Panc1 (cell line): ENCODE measurements at regions not wholly inside any gene's neighbourhood (a gene's known extent, or its start where the extent isn't known, plus 50 kb on each side); places are given as distances from the start of the nearest gene placed in this dataset.

Experiments
- ATAC-seq: fragments of 200-7000 bp; cut with Tn5 transposase; 2 replicates; pipeline ENCODE4 v1.9.1; 2020; ENCODE audit warnings: mild to moderate bottlenecking, moderate library complexity
- BruUV-seq: library from RNA; stranded (reverse); fragments of 400-500 nt; replicated peaks from 2 replicates; lab custom pipeline; 2021; lab: Mats Ljungman, UMichigan
- CTCF ChIA-PET: fragments of 300-600 bp; sonication (Branson Sonifier 250); formaldehyde crosslinking; loops from one replicate; lab custom pipeline; 2022; ENCODE audit warnings: antibody characterized with exemption; lab: Charles Lee
- POLR2A ChIA-PET: fragments of 300-600 bp; sonication (Branson Sonifier 250); formaldehyde crosslinking; loops from one replicate; lab custom pipeline; 2022; ENCODE audit warnings: antibody characterized with exemption; lab: Charles Lee
- DNase-seq: peaks from one replicate; pipeline ENCODE4 v3.0.0-alpha.2; 2010; ENCODE audit warnings: low read depth, low spot score
- H3K27ac ChIP-seq: 2 replicates; pipeline ENCODE4 v1.5.1; 2011; ENCODE audit warnings: mild to moderate bottlenecking, low read length, inconsistent platforms
- H3K27me3 ChIP-seq: fragments of 200-500 bp; sonication (Bioruptor generic); 2 replicates; pipeline ENCODE4 v1.6.0; 2014; ENCODE audit warnings: low read length, inconsistent platforms; ENCODE audit not compliant: control insufficient read depth, insufficient read depth
- H3K36me3 ChIP-seq: fragments of 200-500 bp; sonication (Bioruptor generic); 2 replicates; pipeline ENCODE4 v1.5.1; 2014; ENCODE audit warnings: inconsistent platforms, mild to moderate bottlenecking, low read length, moderate library complexity; ENCODE audit not compliant: control insufficient read depth, insufficient read depth
- H3K4me1 ChIP-seq: 2 replicates; pipeline ENCODE4 v1.5.1; 2011; ENCODE audit warnings: inconsistent platforms, mild to moderate bottlenecking, low read length, moderate library complexity; ENCODE audit not compliant: control insufficient read depth, insufficient read depth
- H3K4me3 ChIP-seq, 2 experiments: 2 replicates each; pipeline ENCODE4 v1.5.1; 2011 to 2012; ENCODE audit warnings: low read depth in 2 of 2, low read length in 2 of 2, mild to moderate bottlenecking in 2 of 2, inconsistent platforms in 1 of 2, moderate library complexity in 1 of 2
- H3K9me3 ChIP-seq: fragments of 200-500 bp; sonication (Bioruptor generic); 2 replicates; pipeline ENCODE4 v1.5.1; 2014; ENCODE audit warnings: low read depth, mild to moderate bottlenecking, inconsistent platforms, low read length, moderate library complexity; ENCODE audit not compliant: control insufficient read depth, insufficient read depth
- POLR2AphosphoS5 ChIP-seq: IDR thresholded peaks from 2 replicates; pipeline ENCODE4 v1.6.1; 2012; ENCODE audit warnings: mild to moderate bottlenecking, low read depth, low read length, moderate library complexity
- SIN3A ChIP-seq: IDR thresholded peaks from 2 replicates; pipeline ENCODE4 v1.6.1; 2012; ENCODE audit warnings: low read depth, mild to moderate bottlenecking, low read length, moderate library complexity, borderline replicate concordance; ENCODE audit not compliant: insufficient read depth
- TCF7L2 ChIP-seq: IDR thresholded peaks from 2 replicates; pipeline ENCODE4 v1.6.1; 2011; ENCODE audit warnings: mild to moderate bottlenecking, low read depth, low read length, inconsistent platforms
- in situ Hi-C: cut with HindIII; loops from 2 replicates; pipeline ENCODE4 v1.10.0; 2016; ENCODE audit warnings: low sequenced_read_pairs, low pct_unique_long_range_greater_than_20kb
- intact Hi-C: fragments of 100-400 bp; cut with micrococcal nuclease; formaldehyde crosslinking; loops from one replicate; pipeline ENCODE4 v1.10.0; 2022; ENCODE audit not compliant: unreplicated experiment
- TF ChIP-seq, protein P1 (sequence below), 2 experiments: IDR thresholded peaks; 2 replicates each; pipeline ENCODE4 v1.6.1; 2011 to 2012; ENCODE audit warnings: low read depth in 2 of 2, control low read depth in 1 of 2, low read length in 1 of 2, mild to moderate bottlenecking in 1 of 2, moderate library complexity in 1 of 2; ENCODE audit not compliant: insufficient read depth in 1 of 2
- TF ChIP-seq, protein P2 (sequence below): fragments of 450-650 bp; IDR thresholded peaks from 2 replicates; pipeline ENCODE4 v1.5.1; 2017; ENCODE audit warnings: mild to moderate bottlenecking

DNA sequence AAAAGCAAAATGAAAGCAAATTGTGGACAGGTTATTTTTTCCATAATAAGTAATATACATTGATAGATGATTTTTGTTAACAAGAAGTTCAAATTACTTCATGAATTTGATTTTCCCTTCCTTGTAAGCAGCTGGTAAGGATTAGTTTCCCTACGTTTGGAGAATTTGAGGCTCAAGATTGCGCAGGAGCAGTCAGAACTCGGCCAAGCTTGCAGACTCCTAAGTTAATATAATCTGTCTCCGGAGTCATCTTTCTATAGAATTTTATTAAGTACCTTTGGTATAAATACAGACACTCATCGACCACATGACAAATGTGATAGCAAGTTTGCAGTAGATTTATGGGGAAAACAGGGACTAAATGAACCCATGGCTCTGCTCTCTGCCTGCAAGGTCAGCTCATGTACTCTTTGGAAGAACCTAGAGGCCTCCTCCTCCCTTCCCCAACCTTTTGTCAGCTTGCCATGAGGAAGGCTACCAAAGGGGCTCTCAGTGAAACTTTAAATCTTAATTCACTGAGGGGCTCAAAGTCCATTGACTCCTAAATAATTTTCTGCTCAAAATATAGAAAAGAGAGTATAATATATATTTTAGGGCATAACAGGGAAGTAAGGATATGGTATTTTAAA lies 89.2 kb upstream of the CTTNBP2 start:
- intact Hi-C loops (no loop called here), in situ Hi-C loops (no loop called here)
- ChIA-PET POLR2A (interaction anchor here (0.6 kb wide), 1 partner anchor 193 kb away, joined by 5 read pairs; no protein-coding TSS in a partner anchor), CTCF (no interaction called here)
- H3K27ac ChIP-seq = no peak overlapping the region
- H3K4me3 ChIP-seq = no peak overlapping the region
- BruUV-seq = no TSS peak
- H3K9me3 ChIP-seq = no peaks in the 10 kb centered on the region; the same call in 1 of the 2 replicates
- H3K36me3 ChIP-seq = no peaks in the 10 kb centered on the region
- TF ChIP-seq POLR2AphosphoS5 (no peak), TCF7L2 (no peak), SIN3A (no peak)
- TF ChIP-seq, protein P1, sequence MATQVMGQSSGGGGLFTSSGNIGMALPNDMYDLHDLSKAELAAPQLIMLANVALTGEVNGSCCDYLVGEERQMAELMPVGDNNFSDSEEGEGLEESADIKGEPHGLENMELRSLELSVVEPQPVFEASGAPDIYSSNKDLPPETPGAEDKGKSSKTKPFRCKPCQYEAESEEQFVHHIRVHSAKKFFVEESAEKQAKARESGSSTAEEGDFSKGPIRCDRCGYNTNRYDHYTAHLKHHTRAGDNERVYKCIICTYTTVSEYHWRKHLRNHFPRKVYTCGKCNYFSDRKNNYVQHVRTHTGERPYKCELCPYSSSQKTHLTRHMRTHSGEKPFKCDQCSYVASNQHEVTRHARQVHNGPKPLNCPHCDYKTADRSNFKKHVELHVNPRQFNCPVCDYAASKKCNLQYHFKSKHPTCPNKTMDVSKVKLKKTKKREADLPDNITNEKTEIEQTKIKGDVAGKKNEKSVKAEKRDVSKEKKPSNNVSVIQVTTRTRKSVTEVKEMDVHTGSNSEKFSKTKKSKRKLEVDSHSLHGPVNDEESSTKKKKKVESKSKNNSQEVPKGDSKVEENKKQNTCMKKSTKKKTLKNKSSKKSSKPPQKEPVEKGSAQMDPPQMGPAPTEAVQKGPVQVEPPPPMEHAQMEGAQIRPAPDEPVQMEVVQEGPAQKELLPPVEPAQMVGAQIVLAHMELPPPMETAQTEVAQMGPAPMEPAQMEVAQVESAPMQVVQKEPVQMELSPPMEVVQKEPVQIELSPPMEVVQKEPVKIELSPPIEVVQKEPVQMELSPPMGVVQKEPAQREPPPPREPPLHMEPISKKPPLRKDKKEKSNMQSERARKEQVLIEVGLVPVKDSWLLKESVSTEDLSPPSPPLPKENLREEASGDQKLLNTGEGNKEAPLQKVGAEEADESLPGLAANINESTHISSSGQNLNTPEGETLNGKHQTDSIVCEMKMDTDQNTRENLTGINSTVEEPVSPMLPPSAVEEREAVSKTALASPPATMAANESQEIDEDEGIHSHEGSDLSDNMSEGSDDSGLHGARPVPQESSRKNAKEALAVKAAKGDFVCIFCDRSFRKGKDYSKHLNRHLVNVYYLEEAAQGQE (IDR thresholded peaks at IDR 0.05; ENCODE audit: insufficient read depth in 1 of 2, low read depth in 2 of 2, low read length in 1 of 2) = no peak
- TF ChIP-seq, protein P2, sequence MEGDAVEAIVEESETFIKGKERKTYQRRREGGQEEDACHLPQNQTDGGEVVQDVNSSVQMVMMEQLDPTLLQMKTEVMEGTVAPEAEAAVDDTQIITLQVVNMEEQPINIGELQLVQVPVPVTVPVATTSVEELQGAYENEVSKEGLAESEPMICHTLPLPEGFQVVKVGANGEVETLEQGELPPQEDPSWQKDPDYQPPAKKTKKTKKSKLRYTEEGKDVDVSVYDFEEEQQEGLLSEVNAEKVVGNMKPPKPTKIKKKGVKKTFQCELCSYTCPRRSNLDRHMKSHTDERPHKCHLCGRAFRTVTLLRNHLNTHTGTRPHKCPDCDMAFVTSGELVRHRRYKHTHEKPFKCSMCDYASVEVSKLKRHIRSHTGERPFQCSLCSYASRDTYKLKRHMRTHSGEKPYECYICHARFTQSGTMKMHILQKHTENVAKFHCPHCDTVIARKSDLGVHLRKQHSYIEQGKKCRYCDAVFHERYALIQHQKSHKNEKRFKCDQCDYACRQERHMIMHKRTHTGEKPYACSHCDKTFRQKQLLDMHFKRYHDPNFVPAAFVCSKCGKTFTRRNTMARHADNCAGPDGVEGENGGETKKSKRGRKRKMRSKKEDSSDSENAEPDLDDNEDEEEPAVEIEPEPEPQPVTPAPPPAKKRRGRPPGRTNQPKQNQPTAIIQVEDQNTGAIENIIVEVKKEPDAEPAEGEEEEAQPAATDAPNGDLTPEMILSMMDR = no peak
- ATAC-seq = no peak
- no peak for DNase-seq
- H3K27me3 ChIP-seq = no peaks in the 10 kb centered on the region
- no peaks in the 10 kb centered on the region for H3K4me1 ChIP-seq

DNA sequence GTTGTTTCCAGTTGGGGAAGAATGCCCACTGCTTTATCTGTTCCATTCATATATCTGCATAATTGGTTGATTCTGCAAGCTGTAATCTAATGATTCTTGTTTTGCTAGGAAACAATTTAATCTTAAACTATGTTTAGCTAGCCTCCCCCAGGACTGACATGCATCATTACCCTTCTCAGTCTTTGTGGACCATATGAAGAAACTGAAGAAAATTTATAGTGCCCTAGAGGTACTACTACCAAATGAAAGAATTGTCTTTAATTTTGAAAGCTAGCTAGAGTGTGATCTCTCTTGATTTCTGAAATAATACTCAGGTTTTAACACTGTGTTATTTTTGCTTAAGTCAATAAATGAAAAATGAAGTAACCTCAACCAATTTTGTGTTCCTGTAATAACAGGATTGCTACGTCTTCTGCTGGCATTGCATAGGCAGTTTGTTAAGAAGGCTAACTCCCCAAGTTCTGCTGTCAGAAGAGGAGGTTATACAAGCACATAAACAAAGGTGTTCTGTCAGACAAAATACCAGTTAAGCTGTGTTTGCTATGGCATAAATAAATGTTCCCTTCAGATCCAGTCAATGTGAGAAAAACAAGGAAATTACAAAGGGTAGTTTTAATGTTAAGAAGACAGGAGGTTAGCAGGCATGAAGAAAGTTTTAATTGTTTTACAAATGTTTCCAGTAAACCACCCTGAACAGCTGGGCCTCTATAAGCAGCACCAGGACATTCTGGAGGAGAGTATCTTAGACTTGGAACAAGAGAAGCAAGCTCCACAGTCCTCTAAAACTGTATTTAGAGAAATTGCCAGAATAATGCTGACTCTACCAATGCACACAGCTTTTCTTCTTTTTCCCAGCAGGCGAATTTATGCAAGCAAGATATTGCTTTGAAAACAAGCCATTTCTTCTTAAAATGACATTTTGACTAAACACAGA lies 90.3 kb upstream of the CTTNBP2 start:
- CTCF ChIA-PET = no interaction called here
- TF ChIP-seq, protein P2 = no peak
- TF ChIP-seq TCF7L2 = no peak
- TF ChIP-seq, protein P1 (IDR thresholded peaks at IDR 0.05; ENCODE audit: insufficient read depth in 1 of 2, low read depth in 2 of 2, low read length in 1 of 2) = no peak
- Histone ChIP-seq H3K27ac (no peak overlapping the region), H3K36me3 (no peaks in the 10 kb centered on the region), H3K9me3 (no peaks in the 10 kb centered on the region; the same call in 1 of the 2 replicates), H3K27me3 (no peaks in the 10 kb centered on the region), H3K4me3 (no peak overlapping the region), H3K4me1 (no peaks in the 10 kb centered on the region)
- DNase-seq = no peak
- POLR2A ChIA-PET = no interaction called here
- in situ Hi-C loops (no loop called here), intact Hi-C loops (no loop called here)
- BruUV-seq = no TSS peak
- ATAC-seq = no peak
